GM12873 (cell line): ENCODE measurements at regions not wholly inside any gene's neighbourhood (a gene's known extent, or its start where the extent isn't known, plus 50 kb on each side); places are given as distances from the start of the nearest gene placed in this dataset.
A peak's percentile ranks its signal among the peaks of the same experiment; 100 is the strongest.

Source experiments
- CTCF ChIP-seq: IDR thresholded peaks from 2 replicates; pipeline ENCODE4 v1.5.1; 2012; ENCODE audit warnings: low read depth, mild to moderate bottlenecking, moderate library complexity, low read length, control low read depth; ENCODE audit not compliant: insufficient read depth; ENCODE audit errors: missing control alignments

- peak; percentile 24 for TF ChIP-seq CTCF
These were observed 816.0 kb upstream of the PCDH10 start for GRCh38 chr4:132332932-132333723.

- TF ChIP-seq CTCF = no peak
These were observed 815.4 kb upstream of the PCDH10 start for GRCh38 chr4:132333724-132334047.

- no peak for TF ChIP-seq CTCF
These were observed 815.0 kb upstream of the PCDH10 start for GRCh38 chr4:132334081-132334480.

- no peak for TF ChIP-seq CTCF
These were observed 803.9 kb upstream of the PCDH10 start for GRCh38 chr4:132344924-132345828.

GRCh38 chr4:132346016-132346415 lies 803.1 kb upstream of the PCDH10 start:
- TF ChIP-seq CTCF = no peak

GRCh38 chr4:132382243-132382642 lies 766.9 kb upstream of the PCDH10 start:
- TF ChIP-seq CTCF = no peak

GRCh38 chr4:132383571-132384199 lies 765.4 kb upstream of the PCDH10 start:
- TF ChIP-seq CTCF = no peak
